ENCODE measurements at regions not wholly inside any gene's neighbourhood (a gene's known extent, or its start where the extent isn't known, plus 50 kb on each side); places are given as distances from the start of the nearest gene placed in this dataset.

GRCh38 chr5:82356808-82357671 lies 78.9 kb upstream of the RPS23 start:
- DNase-seq (ENCODE audit: low spot score), result no peak

- no peak for DNase-seq (ENCODE audit: low spot score)
Measured at GRCh38 chr5:82356021-82356420, 77.9 kb upstream of the RPS23 start.

GRCh38 chr5:82355496-82355895 lies 77.3 kb upstream of the RPS23 start:
- no peak for DNase-seq (ENCODE audit: low spot score)

GRCh38 chr5:82355053-82355452 lies 76.9 kb upstream of the RPS23 start:
- no peak for DNase-seq (ENCODE audit: low spot score)

- no peak for DNase-seq (ENCODE audit: low spot score)
Measured at GRCh38 chr5:82354543-82354942, 76.4 kb upstream of the RPS23 start.

GRCh38 chr5:82353522-82353921 lies 75.4 kb upstream of the RPS23 start:
- DNase-seq (ENCODE audit: low spot score), result no peak

- DNase-seq (ENCODE audit: low spot score), result no peak
Measured at GRCh38 chr5:82352146-82352791, 74.1 kb upstream of the RPS23 start.

- DNase-seq (ENCODE audit: low spot score), result peak; percentile 38
Measured at GRCh38 chr5:82351754-82352145, 73.6 kb upstream of the RPS23 start.

GRCh38 chr5:82351297-82351696 lies 73.1 kb upstream of the RPS23 start:
- no peak for DNase-seq (ENCODE audit: low spot score)

- peak; percentile 40 for DNase-seq (ENCODE audit: low spot score)
Measured at GRCh38 chr5:82349652-82350051, 71.5 kb upstream of the RPS23 start.

GRCh38 chr5:82348784-82349425 lies 70.8 kb upstream of the RPS23 start:
- DNase-seq (ENCODE audit: low spot score), result no peak

GRCh38 chr5:82347201-82347865 lies 69.2 kb upstream of the RPS23 start:
- DNase-seq (ENCODE audit: low spot score), result no peak

GRCh38 chr5:82346399-82347165 lies 68.4 kb upstream of the RPS23 start:
- no peak for DNase-seq (ENCODE audit: low spot score)

- DNase-seq (ENCODE audit: low spot score), result no peak
Measured at GRCh38 chr5:82345108-82345507, 67.0 kb upstream of the RPS23 start.

GRCh38 chr5:82341325-82341724 lies 63.2 kb upstream of the RPS23 start:
- DNase-seq (ENCODE audit: low spot score), result no peak

- no peak for DNase-seq (ENCODE audit: low spot score)
Measured at GRCh38 chr5:82340799-82341198, 62.6 kb upstream of the RPS23 start.

- no peak for DNase-seq (ENCODE audit: low spot score)
Measured at GRCh38 chr5:82339792-82340191, 61.6 kb upstream of the RPS23 start.

- DNase-seq (ENCODE audit: low spot score), result no peak
Measured at GRCh38 chr5:82338771-82339373, 60.7 kb upstream of the RPS23 start.

- no peak for DNase-seq (ENCODE audit: low spot score)
Measured at GRCh38 chr5:82336959-82337351, 58.8 kb upstream of the RPS23 start.

GRCh38 chr5:82336226-82336958 lies 58.2 kb upstream of the RPS23 start:
- DNase-seq (ENCODE audit: low spot score), result no peak

- DNase-seq (ENCODE audit: low spot score), result no peak
Measured at GRCh38 chr5:82335806-82336205, 57.7 kb upstream of the RPS23 start.
